CD4-positive, alpha-beta T cell treated with Interleukin-21 for 1 hour (primary cell): ENCODE measurements at regions not wholly inside any gene's neighbourhood (a gene's known extent, or its start where the extent isn't known, plus 50 kb on each side); places are given as distances from the start of the nearest gene placed in this dataset.
A peak's percentile ranks its signal among the peaks of the same experiment; 100 is the strongest.

Experiments used
- DNase-seq: peaks from one replicate; pipeline ENCODE4 v3.0.0-alpha.2; 2020

DNA sequence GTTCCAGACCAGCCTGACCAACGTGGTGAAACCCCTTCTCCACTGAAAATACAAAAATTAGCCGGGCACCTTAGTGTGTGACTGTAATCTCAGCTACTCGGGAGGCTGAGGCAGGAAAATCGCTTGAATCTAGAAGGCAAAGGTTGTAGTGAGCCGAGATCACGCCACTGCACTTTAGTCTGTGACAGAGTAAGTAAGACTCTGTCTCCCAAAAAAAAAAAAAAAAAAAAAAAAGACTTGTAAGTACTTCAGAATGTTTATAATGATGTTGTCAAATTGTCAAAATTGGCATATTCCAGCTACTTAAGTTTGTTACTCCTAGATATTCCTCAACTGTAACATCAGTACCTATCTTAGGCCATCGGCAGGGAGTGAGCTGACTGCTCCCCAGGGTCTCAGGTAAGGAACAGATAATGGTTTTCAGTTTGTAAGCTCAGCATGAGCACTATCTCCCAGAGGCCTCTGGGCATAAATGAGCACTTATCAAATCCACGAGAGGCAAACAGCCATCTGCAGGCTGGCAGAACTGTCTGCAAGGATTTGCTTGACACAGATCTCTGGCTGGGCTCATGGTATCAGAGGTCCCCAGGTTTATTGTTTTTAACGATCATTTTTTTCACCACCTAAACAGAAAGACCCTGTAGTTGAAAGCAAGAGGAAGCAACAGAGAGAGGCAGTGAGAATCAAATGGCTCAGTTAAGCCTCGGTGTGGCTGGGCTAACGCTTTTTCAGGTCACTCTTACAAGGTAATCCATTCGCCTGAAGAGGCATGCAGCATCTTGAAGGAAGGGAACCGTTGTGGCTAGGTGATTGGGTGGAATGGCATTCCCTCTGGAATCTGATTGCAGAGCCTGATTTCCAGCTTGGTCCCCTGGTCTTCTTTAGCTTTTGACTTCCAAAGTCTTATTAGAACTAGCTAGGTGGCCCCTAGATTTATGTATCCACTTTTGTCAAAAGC, 115.9 kb downstream of the LY86 start:
- DNase-seq: no peak

- DNase-seq: no peak
These were observed 116.5 kb downstream of the LY86 start for GRCh38 chr6:6705061-6705425.

DNA sequence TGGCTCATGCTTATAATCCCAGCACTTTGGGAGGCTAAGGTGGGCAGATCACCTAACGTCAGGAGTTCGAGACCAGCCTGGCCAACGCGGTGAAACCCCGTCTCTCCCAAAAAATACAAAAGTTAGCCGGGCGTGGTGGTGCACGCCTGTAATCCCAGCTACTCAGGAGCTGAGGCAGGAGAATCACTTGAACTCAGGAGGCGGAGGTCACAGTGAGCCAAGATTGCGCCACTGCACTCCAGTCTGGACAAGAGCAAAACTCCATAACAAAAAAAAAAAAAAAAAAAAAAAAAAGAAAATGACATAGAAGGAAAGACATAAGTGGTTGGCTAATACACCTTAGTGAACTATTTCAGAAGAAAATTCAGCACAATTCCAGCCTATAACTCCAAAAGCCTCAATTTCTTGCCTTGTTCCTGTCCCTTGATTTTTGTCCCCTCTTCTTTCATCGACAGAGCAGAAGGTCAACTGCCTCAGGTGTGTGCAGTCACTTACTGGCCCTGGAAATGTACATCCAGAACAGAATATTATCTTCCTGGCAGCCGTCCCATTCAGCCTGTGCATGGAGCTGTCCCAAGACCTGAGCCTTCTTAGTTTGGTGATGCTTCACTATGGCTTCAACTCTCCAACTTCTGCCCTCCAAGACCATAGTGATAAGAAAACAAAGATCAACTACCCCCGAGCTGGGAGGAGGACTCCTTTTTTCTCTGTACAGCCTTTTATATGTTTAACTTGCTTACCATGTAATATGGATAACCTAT, 117.6 kb downstream of the LY86 start:
- no peak for DNase-seq

DNA sequence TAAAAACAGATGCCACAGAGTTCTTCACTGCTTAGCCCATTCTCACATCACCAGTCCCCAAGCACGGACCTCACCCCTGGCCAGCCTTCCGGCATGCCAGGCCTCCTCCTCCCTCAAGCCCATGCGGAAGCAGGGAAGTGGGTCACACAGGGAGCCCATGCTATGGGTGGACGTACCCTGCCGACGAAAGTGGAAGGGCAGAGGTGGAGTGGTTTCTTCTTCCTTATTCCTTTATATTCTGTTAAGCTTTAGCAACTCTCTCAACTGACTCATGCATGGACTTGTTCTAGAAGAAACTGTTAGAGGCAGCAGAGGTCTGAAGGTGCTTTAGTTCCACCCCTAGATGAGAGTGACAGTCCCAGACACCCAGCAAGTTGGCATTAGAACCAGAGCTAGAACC, 118.6 kb downstream of the LY86 start:
- DNase-seq: no peak

- no peak for DNase-seq
These were observed 120.6 kb downstream of the LY86 start for GRCh38 chr6:6709106-6709505.

GRCh38 chr6:6711031-6711785, 122.7 kb downstream of the LY86 start:
- no peak for DNase-seq

DNA sequence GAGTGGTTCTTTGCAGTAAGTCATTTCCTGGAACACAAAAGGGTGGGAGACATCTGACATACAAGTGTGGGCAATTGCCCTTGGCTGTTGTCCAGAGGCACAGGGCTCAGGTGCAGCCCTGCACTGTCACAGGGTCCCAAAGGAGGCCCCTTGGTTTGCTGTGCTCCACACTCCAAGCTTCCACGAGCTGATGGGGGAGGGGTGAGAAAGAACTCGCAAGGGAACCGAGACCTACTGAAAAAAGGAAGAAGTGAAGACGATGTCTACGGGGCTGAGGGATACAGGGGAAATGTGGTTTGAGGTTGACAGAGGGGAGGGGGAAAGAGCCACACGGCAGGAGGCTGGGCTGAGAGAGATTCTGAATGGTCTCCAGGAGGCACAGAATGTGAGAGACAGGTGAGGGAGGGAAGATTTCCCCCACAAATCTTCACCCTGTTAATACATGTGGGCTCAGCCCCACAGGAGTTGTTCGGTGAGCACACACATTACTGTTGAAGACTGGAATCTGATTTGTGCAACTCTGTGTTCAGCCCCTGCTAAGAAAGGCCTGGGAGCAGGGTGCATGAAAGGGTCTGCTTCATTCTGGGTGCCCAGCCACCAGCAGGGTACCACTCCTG, 123.4 kb downstream of the LY86 start:
- peak; percentile 12 for DNase-seq

GRCh38 chr6:6712449-6713403, 124.2 kb downstream of the LY86 start:
- DNase-seq: no peak

DNA sequence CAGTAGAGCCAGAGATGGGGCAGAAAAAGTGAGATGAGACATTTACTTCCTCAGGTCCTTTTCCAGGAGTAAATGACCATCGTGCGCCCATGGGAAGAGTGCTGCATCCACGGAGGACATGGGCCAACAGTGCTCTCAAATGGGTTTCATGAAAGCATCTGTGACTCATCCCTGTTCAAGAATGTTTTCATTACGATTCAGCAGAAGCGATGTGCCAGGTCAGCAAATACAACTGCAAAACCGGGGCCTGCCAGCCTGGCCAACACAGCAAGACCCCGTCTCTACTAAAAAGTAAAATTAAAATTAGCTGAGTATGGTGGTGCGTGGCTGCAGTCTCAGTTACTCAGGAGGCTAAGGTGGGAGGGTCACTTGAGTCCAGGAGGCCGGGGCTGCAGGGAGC, 125.1 kb downstream of the LY86 start:
- no peak for DNase-seq

DNA sequence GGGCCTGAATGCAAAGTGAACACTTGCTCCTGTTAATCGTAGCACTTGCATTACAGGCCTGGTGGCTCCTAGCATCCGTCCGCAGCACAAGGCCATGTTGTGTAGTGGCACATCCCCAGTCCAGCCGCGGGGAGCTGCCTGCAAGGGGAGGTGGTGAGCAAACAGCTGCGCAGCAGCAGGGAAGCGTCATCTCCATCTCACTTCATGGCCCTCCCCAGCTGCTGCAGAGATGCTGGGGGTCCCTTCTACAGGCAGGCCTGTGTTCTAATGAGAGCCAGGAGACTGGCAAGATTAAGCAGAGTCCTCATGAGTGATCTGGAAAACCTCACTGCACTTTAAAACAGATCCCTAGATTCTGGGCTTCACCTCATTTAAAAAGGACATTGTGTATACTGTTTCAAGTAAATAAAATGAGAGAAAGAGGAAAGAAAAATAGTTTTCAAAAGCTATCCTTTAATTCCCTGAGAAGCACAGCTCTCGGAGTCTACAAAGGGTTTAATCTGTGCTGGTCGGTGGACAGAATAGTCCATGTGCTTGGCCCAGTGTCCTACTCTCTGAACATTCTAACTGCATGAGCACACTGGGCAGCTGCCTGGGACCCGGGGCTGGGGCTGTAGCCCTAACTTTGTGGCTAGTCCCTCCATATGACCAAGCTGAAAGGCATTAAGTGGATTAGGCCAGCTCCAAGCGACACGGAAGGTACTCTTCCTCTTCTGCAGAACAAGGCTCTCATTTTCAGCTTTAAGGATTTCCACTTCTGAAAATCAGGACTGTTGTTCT, 125.8 kb downstream of the LY86 start:
- no peak for DNase-seq

DNA sequence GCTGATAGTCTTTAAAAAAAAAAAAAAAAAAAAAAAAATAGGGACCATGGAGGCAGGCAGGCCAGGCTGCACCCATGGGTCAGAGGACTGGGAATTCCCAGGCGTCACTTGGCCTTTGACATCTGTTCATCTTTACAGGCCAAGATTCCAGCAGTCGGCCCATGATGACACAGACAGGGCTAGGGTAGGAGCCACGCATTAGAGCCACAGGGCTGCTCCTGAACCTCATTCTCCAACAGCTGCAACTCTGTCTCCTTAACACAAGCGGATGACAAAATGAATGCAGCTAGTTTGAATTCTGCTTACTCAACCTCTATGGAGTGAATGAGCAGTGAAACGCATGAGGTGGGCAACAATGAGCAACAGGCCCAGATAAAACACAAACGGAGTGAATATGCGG, 126.4 kb downstream of the LY86 start:
- DNase-seq: no peak

- DNase-seq: no peak
These were observed 126.9 kb downstream of the LY86 start for GRCh38 chr6:6715465-6715864.

GRCh38 chr6:6716998-6717763, 128.7 kb downstream of the LY86 start:
- DNase-seq: no peak

DNA sequence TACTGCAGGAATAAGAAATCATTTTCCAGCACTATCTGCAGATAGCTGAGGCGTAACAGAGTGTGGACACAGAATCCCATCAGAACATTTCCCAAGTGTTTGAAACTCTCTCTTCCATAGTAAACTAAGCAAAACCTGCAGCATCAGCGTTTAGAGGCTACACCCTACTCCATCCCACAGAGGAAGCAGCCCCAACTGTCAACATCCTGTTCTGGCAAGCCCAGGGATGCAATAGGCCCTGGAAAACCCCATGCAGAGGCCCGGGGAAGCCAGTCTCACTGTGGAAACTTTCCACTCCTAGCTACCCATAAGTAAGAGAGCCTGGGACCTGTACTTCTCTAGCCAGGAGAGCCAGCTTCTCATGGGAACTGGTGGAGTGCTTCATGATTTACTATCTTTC, 129.4 kb downstream of the LY86 start:
- no peak for DNase-seq

DNA sequence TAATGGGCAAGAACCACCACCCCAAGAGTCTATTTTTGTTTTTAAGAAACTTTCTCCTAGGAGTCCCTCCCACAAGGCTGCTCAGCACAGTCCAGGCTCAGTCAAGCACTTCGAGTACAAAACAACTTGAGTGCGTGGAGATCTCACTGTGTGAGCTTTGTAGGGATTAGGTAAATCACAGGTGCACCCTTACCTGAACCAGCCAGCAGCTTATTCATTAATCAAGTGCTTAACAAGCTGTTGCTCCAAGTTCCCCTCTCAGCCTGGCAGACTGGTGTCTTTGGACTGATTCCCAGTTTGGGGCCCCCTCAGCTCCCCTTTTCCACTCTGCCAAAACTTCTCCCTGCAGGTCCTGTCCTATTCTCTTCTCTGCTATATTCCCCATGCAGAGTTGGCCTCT, 133.1 kb downstream of the LY86 start:
- no peak for DNase-seq

DNA sequence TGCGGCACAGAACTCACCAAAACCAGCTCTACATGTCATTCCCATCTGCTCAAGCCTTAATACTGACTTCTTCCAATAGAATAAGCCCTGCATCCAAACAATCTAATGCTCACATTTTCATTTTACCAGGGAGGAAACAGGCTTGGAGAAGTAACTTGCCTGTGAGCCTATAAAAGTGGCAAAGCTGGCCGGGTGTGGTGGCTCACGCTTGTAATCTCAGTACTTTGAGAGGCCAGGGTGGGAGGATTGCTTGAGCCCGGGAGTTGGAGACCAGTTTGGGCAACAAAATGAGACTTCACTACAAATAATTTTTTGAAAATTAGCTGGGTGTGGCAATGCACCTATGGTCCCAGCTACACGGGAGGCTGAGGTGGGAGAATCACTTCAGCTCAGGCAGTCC, 133.7 kb downstream of the LY86 start:
- no peak for DNase-seq

GRCh38 chr6:6723361-6723760, 134.8 kb downstream of the LY86 start:
- no peak for DNase-seq

- no peak for DNase-seq
These were observed 135.5 kb downstream of the LY86 start for GRCh38 chr6:6723921-6724538.
